Uterus (tissue), 2 donors: ENCODE measurements at regions not wholly inside any gene's neighbourhood (a gene's known extent, or its start where the extent isn't known, plus 50 kb on each side); places are given as distances from the start of the nearest gene placed in this dataset.

Source experiments
- CTCF ChIP-seq, 4 experiments: fragments of 200-600 bp in 2 of 4; fragments of 450-650 bp in 2 of 4; sonication (generic) in 2 of 4; IDR thresholded peaks; one replicate each; pipeline ENCODE4 v1.5.1; 2016 to 2019; ENCODE audit warnings: antibody characterized with exemption in 4 of 4, mild to moderate bottlenecking in 2 of 4, moderate library complexity in 1 of 4
- POLR2A ChIP-seq, 2 donors: fragments of 450-650 bp; IDR thresholded peaks; one replicate each; pipeline ENCODE4 v1.6.1; 2016; ENCODE audit warnings: antibody characterized with exemption in 2 of 2, mild to moderate bottlenecking in 1 of 2, moderate library complexity in 1 of 2

- TF ChIP-seq CTCF (IDR thresholded peaks at IDR 0.05) (no peak), POLR2A (IDR thresholded peaks at IDR 0.05) (no peak)
These were observed 854.3 kb downstream of the C4orf33 start for GRCh38 chr4:129950217-129950616.
